ENCODE measurements at regions not wholly inside any gene's neighbourhood (a gene's known extent, or its start where the extent isn't known, plus 50 kb on each side); places are given as distances from the start of the nearest gene placed in this dataset.

- H3K9ac ChIP-seq (ENCODE audit: low read depth in 1 of 2, low read length in 2 of 2): no peak overlapping the region
- DNase-seq (ENCODE audit: low spot score): no peak
- TF ChIP-seq ATF3 (IDR thresholded peaks at IDR 0.05): no peak
- no peak for TF ChIP-seq FOXA1 (IDR thresholded peaks at IDR 0.05)
- WGBS: 93% methylated on average over 1 of the region's 1 CpG
- H3K27me3 ChIP-seq (ENCODE audit: control insufficient read depth in 4 of 4, insufficient read depth in 4 of 4, low read length in 3 of 4): no peaks in the 10 kb centered on the region
- no peaks in the 10 kb centered on the region for H3K4me1 ChIP-seq (ENCODE audit: control insufficient read depth in 4 of 4, insufficient read depth in 4 of 4, low read length in 3 of 4)
- peaks cover 0 to 2% (median 0%) of the 10 kb centered on the region in 4 donors for H3K9me3 ChIP-seq (ENCODE audit: control insufficient read depth in 4 of 4, low read length in 3 of 4)
- H3K4me3 ChIP-seq (ENCODE audit: low read depth in 1 of 3, low read length in 3 of 3): no peak overlapping the region
- H3K36me3 ChIP-seq (ENCODE audit: control insufficient read depth in 4 of 4, insufficient read depth in 3 of 4, low read depth in 1 of 4, low read length in 3 of 4): no peaks in the 10 kb centered on the region
- no peak overlapping the region for H3K27ac ChIP-seq (ENCODE audit: low read depth in 1 of 2, low read length in 2 of 2)
Observed at GRCh38 chrX:126886997-126887396, 67.5 kb downstream of the PRR32 start.

DNA sequence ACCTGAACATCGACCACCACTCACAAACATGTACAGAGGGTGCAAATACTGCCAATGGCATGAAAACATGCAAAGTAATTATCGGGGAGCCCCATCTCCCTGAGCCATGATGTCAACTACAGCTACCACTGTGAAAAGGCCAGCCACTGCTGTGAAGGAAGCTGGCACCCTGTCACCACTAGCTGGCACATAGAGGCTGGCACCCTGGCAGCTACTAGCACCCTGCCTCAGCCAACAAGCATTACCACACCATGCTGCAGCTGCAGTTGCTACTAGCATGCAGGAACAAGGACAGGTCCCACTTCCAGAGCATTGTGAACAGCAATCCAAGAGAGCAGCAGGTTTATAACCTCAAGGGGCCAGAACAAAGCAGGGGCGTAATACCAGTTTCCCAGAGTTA is 81.4 kb downstream of the PRR32 start:
- DNase-seq (ENCODE audit: low spot score): no peak

GRCh38 chrX:126929071-126929470 is 109.5 kb downstream of the PRR32 start:
- no peaks in the 10 kb centered on the region for H3K36me3 ChIP-seq (ENCODE audit: control insufficient read depth in 4 of 4, insufficient read depth in 3 of 4, low read depth in 1 of 4, low read length in 3 of 4)
- peaks cover 0 to 4% (median 0%) of the 10 kb centered on the region in 4 donors for H3K9me3 ChIP-seq (ENCODE audit: control insufficient read depth in 4 of 4, low read length in 3 of 4)
- no peaks in the 10 kb centered on the region for H3K27me3 ChIP-seq (ENCODE audit: control insufficient read depth in 4 of 4, insufficient read depth in 4 of 4, low read length in 3 of 4)
- H3K4me3 ChIP-seq (ENCODE audit: low read depth in 1 of 3, low read length in 3 of 3): no peak overlapping the region
- H3K9ac ChIP-seq (ENCODE audit: low read depth in 1 of 2, low read length in 2 of 2): no peak overlapping the region
- H3K4me1 ChIP-seq (ENCODE audit: control insufficient read depth in 4 of 4, insufficient read depth in 4 of 4, low read length in 3 of 4): no peaks in the 10 kb centered on the region
- 93% methylated on average over 1 of the region's 1 CpG for WGBS
- no peak for TF ChIP-seq NR2F2 (IDR thresholded peaks at IDR 0.05)
- TF ChIP-seq RAD21 (IDR thresholded peaks at IDR 0.05): no peak
- TF ChIP-seq, protein P1, sequence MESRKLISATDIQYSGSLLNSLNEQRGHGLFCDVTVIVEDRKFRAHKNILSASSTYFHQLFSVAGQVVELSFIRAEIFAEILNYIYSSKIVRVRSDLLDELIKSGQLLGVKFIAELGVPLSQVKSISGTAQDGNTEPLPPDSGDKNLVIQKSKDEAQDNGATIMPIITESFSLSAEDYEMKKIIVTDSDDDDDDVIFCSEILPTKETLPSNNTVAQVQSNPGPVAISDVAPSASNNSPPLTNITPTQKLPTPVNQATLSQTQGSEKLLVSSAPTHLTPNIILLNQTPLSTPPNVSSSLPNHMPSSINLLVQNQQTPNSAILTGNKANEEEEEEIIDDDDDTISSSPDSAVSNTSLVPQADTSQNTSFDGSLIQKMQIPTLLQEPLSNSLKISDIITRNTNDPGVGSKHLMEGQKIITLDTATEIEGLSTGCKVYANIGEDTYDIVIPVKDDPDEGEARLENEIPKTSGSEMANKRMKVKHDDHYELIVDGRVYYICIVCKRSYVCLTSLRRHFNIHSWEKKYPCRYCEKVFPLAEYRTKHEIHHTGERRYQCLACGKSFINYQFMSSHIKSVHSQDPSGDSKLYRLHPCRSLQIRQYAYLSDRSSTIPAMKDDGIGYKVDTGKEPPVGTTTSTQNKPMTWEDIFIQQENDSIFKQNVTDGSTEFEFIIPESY (IDR thresholded peaks at IDR 0.05): no peak
- TF ChIP-seq FOXA2 (IDR thresholded peaks at IDR 0.05): no peak
- no peak for TF ChIP-seq ATF3 (IDR thresholded peaks at IDR 0.05)
- H3K27ac ChIP-seq (ENCODE audit: low read depth in 1 of 2, low read length in 2 of 2): no peak overlapping the region
- DNase-seq (ENCODE audit: low spot score): no peak

More for the DNA sequence above, 81.4 kb downstream of the PRR32 start:
- Histone ChIP-seq H3K9ac (ENCODE audit: low read depth in 1 of 2, low read length in 2 of 2) (no peak overlapping the region), H3K36me3 (ENCODE audit: control insufficient read depth in 4 of 4, insufficient read depth in 3 of 4, low read depth in 1 of 4, low read length in 3 of 4) (no peaks in the 10 kb centered on the region), H3K9me3 (ENCODE audit: control insufficient read depth in 4 of 4, low read length in 3 of 4) (no peaks in the 10 kb centered on the region), H3K27me3 (ENCODE audit: control insufficient read depth in 4 of 4, insufficient read depth in 4 of 4, low read length in 3 of 4) (no peaks in the 10 kb centered on the region), H3K4me1 (ENCODE audit: control insufficient read depth in 4 of 4, insufficient read depth in 4 of 4, low read length in 3 of 4) (no peaks in the 10 kb centered on the region), H3K4me3 (ENCODE audit: low read depth in 1 of 3, low read length in 3 of 3) (no peak overlapping the region), H3K27ac (ENCODE audit: low read depth in 1 of 2, low read length in 2 of 2) (no peak overlapping the region)
- TF ChIP-seq EGR1 (IDR thresholded peaks at IDR 0.05; ENCODE audit: low read depth in 2 of 2): no peak
- TF ChIP-seq YY1 (IDR thresholded peaks at IDR 0.05): no peak
- WGBS: 71% methylated on average over 3 of the region's 3 CpGs

GRCh38 chrX:126967225-126967624 is 147.7 kb downstream of the PRR32 start:
- no peak overlapping the region for H3K27ac ChIP-seq (ENCODE audit: low read depth in 1 of 2, low read length in 2 of 2)
- H3K36me3 ChIP-seq (ENCODE audit: control insufficient read depth in 4 of 4, insufficient read depth in 3 of 4, low read depth in 1 of 4, low read length in 3 of 4): no peaks in the 10 kb centered on the region
- no peak overlapping the region for H3K4me3 ChIP-seq (ENCODE audit: low read depth in 1 of 3, low read length in 3 of 3)
- H3K9me3 ChIP-seq (ENCODE audit: control insufficient read depth in 4 of 4, low read length in 3 of 4): peaks cover 0 to 2% (median 0%) of the 10 kb centered on the region in 4 donors
- no peak for TF ChIP-seq HNF4A (conservative IDR thresholded peaks at IDR 0.05)
- WGBS: 61% methylated on average over 3 of the region's 3 CpGs
- no peak overlapping the region for H3K9ac ChIP-seq (ENCODE audit: low read depth in 1 of 2, low read length in 2 of 2)
- H3K4me1 ChIP-seq (ENCODE audit: control insufficient read depth in 4 of 4, insufficient read depth in 4 of 4, low read length in 3 of 4): no peaks in the 10 kb centered on the region
- no peak for DNase-seq (ENCODE audit: low spot score)
- H3K27me3 ChIP-seq (ENCODE audit: control insufficient read depth in 4 of 4, insufficient read depth in 4 of 4, low read length in 3 of 4): no peaks in the 10 kb centered on the region
